Mammary epithelial cell (primary cell): ENCODE measurements at regions not wholly inside any gene's neighbourhood (a gene's known extent, or its start where the extent isn't known, plus 50 kb on each side); places are given as distances from the start of the nearest gene placed in this dataset.

Experiments used
- EZH2 ChIP-seq: IDR thresholded peaks from 2 replicates; pipeline ENCODE4 v1.6.1; 2012; ENCODE audit warnings: low read length, inconsistent platforms, borderline replicate concordance
- TF ChIP-seq, protein P1 (sequence below), 2 donors: IDR thresholded peaks in 1 of 2; conservative IDR thresholded peaks in 1 of 2; 2 replicates each; pipeline ENCODE4 v1.5.1; 2011 to 2012; ENCODE audit warnings: inconsistent platforms in 2 of 2, low read length in 2 of 2, mild to moderate bottlenecking in 2 of 2, control low read depth in 1 of 2, low read depth in 1 of 2; ENCODE audit not compliant: insufficient read depth in 1 of 2; ENCODE audit errors: extremely low read depth in 1 of 2

- TF ChIP-seq, protein P1, sequence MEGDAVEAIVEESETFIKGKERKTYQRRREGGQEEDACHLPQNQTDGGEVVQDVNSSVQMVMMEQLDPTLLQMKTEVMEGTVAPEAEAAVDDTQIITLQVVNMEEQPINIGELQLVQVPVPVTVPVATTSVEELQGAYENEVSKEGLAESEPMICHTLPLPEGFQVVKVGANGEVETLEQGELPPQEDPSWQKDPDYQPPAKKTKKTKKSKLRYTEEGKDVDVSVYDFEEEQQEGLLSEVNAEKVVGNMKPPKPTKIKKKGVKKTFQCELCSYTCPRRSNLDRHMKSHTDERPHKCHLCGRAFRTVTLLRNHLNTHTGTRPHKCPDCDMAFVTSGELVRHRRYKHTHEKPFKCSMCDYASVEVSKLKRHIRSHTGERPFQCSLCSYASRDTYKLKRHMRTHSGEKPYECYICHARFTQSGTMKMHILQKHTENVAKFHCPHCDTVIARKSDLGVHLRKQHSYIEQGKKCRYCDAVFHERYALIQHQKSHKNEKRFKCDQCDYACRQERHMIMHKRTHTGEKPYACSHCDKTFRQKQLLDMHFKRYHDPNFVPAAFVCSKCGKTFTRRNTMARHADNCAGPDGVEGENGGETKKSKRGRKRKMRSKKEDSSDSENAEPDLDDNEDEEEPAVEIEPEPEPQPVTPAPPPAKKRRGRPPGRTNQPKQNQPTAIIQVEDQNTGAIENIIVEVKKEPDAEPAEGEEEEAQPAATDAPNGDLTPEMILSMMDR (conservative IDR thresholded peaks at IDR 0.05 in 1 of 2, IDR thresholded peaks at IDR 0.05 in 1 of 2; ENCODE audit: extremely low read depth in 1 of 2, insufficient read depth in 1 of 2, low read depth in 1 of 2, low read length in 2 of 2), result no peak
- no peak for TF ChIP-seq EZH2
These were observed 107.7 kb downstream of the FAM53A start for GRCh38 chr4:1576304-1576960.
